Activated CD8-positive, alpha-beta T cell treated with anti-CD3 and anti-CD28 coated beads for 36 hours (primary cell): ENCODE measurements at regions not wholly inside any gene's neighbourhood (a gene's known extent, or its start where the extent isn't known, plus 50 kb on each side); places are given as distances from the start of the nearest gene placed in this dataset.

Source experiments
- ATAC-seq: fragments of 200-7000 bp; cut with Tn5 transposase; one replicate; pipeline ENCODE4 v1.10.0; 2021; ENCODE audit warnings: mild to moderate bottlenecking, moderate library complexity
- CTCF ChIA-PET: fragments of 350-600 bp; sonication (Branson Sonifier 250); formaldehyde crosslinking; loops from one replicate; lab custom pipeline; 2021; ENCODE audit warnings: antibody characterized with exemption; lab: Charles Lee
- POLR2A ChIA-PET: fragments of 350-600 bp; sonication (Branson Sonifier 250); formaldehyde crosslinking; loops from one replicate; lab custom pipeline; 2021; ENCODE audit warnings: antibody characterized with exemption; lab: Charles Lee
- DNase-seq: peaks from one replicate; pipeline ENCODE4 v3.0.0-alpha.2; 2020
- H3K27ac Mint-ChIP-seq: one replicate; pipeline ENCODE4 v1.8.0; 2021; ENCODE audit warnings: mild to moderate bottlenecking, mixed read lengths
- H3K27me3 Mint-ChIP-seq: one replicate; pipeline ENCODE4 v1.8.0; 2021; ENCODE audit warnings: mixed read lengths
- H3K36me3 Mint-ChIP-seq: one replicate; pipeline ENCODE4 v1.8.0; 2021; ENCODE audit warnings: low read depth, mixed read lengths
- H3K4me1 Mint-ChIP-seq: one replicate; pipeline ENCODE4 v1.8.0; 2021; ENCODE audit warnings: low read depth, mixed read lengths
- H3K4me3 Mint-ChIP-seq: one replicate; pipeline ENCODE4 v1.8.0; 2021; ENCODE audit warnings: mild to moderate bottlenecking, moderate library complexity, mixed read lengths
- H3K9me3 Mint-ChIP-seq: one replicate; pipeline ENCODE4 v1.8.0; 2021; ENCODE audit warnings: mixed read lengths
- CTCF ChIP-seq: fragments of 200-600 bp; IDR thresholded peaks from one replicate; pipeline ENCODE4 v1.8.0; 2022; ENCODE audit warnings: antibody characterized with exemption, mild to moderate bottlenecking
- intact Hi-C: fragments of 100-400 bp; cut with micrococcal nuclease; formaldehyde crosslinking; loops from one replicate; pipeline ENCODE4 v1.10.0; 2022

GRCh38 chr18:39796393-39796792 is 2158.6 kb upstream of the PIK3C3 start:
- TF ChIP-seq CTCF: no peak
- ATAC-seq (no peak), DNase-seq (no peak)
- ChIA-PET POLR2A (no interaction called here), CTCF (no interaction called here)
- H3K27me3 Mint-ChIP-seq: peaks cover 4% of the 10 kb centered on the region
- no peaks in the 10 kb centered on the region for H3K4me1 Mint-ChIP-seq
- no peaks in the 10 kb centered on the region for H3K36me3 Mint-ChIP-seq
- H3K4me3 Mint-ChIP-seq: no peak overlapping the region
- intact Hi-C loops: no loop called here
- no peak overlapping the region for H3K27ac Mint-ChIP-seq
- H3K9me3 Mint-ChIP-seq: peaks cover 5% of the 10 kb centered on the region

DNA sequence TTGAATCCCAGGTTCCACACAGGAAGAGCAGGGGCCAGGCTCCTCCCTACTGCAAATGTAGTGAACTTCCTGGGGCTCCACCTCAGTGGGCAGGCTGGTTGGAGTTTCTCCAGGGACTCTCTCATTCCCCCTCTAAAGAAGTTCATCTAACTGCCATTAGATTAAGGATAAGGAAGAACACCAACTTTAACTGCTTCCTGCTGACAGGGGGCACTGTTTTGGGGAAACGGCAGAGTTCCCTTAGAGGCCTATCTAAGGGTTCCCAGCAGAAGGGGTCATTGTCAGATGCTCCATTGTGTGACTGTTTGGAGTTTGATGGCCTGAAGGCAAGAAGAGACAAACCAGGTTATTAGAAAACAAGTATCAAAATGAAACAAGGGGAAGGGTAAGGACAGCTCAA is 2159.7 kb upstream of the PIK3C3 start:
- ChIA-PET CTCF (no interaction called here), POLR2A (no interaction called here)
- no peak for TF ChIP-seq CTCF
- ATAC-seq: no peak
- H3K4me3 Mint-ChIP-seq: no peak overlapping the region
- H3K9me3 Mint-ChIP-seq: peaks cover 3% of the 10 kb centered on the region
- H3K4me1 Mint-ChIP-seq: no peaks in the 10 kb centered on the region
- no peak for DNase-seq
- H3K27me3 Mint-ChIP-seq: peaks cover 4% of the 10 kb centered on the region
- no peak overlapping the region for H3K27ac Mint-ChIP-seq
- intact Hi-C loops: no loop called here
- H3K36me3 Mint-ChIP-seq: no peaks in the 10 kb centered on the region

DNA sequence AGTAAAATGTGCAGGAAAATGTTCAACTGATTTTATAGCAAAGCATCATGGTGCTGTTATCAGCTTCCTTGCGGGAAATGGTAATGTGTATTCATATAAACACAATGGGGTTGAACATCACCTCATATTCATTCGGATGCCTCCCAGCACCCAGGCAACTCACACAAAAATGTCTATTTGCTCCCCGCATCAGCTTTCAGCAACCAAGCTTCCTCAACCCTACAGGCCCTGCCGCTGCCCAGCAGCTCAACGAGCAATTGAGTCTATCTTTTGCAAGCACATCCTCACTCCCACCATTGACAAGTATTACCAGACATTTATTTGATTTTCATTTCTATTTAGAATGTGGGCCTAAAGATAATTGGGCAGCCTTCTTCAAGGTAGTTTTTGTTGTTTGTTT is 2161.4 kb upstream of the PIK3C3 start:
- Mint-ChIP-seq H3K36me3 (no peaks in the 10 kb centered on the region), H3K27ac (no peak overlapping the region), H3K27me3 (no peaks in the 10 kb centered on the region), H3K9me3 (no peaks in the 10 kb centered on the region), H3K4me3 (no peak overlapping the region), H3K4me1 (no peaks in the 10 kb centered on the region)
- ATAC-seq (no peak), DNase-seq (no peak)
- CTCF ChIA-PET: no interaction called here
- POLR2A ChIA-PET: no interaction called here
- TF ChIP-seq CTCF: no peak
- intact Hi-C loops: no loop called here

DNA sequence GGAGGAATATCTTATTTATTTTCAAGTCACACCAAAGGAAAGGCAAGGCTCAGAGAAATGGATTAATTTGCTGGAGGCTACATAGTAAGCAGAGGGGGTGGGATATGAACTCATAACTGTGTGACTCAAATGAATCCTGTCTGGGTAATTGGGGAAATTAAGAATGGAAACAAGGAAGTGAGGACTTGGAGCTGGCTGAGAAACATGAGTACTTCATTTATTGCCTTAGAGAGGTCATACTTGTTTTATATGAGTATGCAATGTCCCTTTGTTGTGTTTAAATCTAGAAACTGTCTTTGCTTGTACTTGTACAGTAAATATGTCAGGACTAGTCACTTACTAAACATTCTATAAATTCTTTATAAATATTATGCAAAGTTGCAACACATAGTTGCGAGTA is 2166.7 kb upstream of the PIK3C3 start:
- Mint-ChIP-seq H3K27ac (no peak overlapping the region), H3K4me1 (no peaks in the 10 kb centered on the region), H3K4me3 (no peak overlapping the region), H3K27me3 (no peaks in the 10 kb centered on the region), H3K36me3 (no peaks in the 10 kb centered on the region), H3K9me3 (no peaks in the 10 kb centered on the region)
- no peak for TF ChIP-seq CTCF
- ATAC-seq (no peak), DNase-seq (no peak)
- intact Hi-C loops: no loop called here
- ChIA-PET CTCF (no interaction called here), POLR2A (no interaction called here)

DNA sequence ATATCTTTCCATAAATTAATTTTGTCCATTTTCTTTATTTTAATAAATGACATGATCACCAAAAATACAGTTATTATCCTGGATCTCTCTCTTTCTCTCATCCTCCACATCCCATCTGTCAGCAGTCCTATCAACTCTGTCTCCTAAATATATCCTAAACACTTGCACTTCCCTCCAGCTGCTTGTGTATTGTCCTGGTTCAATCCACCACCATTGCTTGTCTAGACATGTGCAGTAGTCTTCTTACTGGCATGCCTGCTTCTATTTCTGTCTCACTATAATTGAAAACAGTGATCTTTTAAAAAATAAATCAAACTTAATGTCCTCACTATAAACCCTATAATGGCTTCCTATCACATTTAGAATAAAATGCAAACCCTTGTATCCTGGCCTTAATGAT is 2168.6 kb upstream of the PIK3C3 start:
- TF ChIP-seq CTCF: no peak
- Mint-ChIP-seq H3K36me3 (no peaks in the 10 kb centered on the region), H3K4me1 (no peaks in the 10 kb centered on the region), H3K4me3 (no peak overlapping the region), H3K9me3 (no peaks in the 10 kb centered on the region), H3K27ac (no peak overlapping the region), H3K27me3 (no peaks in the 10 kb centered on the region)
- intact Hi-C loops: no loop called here
- ChIA-PET POLR2A (no interaction called here), CTCF (no interaction called here)
- DNase-seq (no peak), ATAC-seq (no peak)
